ENCODE measurements at regions not wholly inside any gene's neighbourhood (a gene's known extent, or its start where the extent isn't known, plus 50 kb on each side); places are given as distances from the start of the nearest gene placed in this dataset.

GRCh38 chr6:90788781-90789180, 201.9 kb upstream of the MAP3K7 start:
- TF ChIP-seq EZH2phosphoT487 (IDR thresholded peaks at IDR 0.05; ENCODE audit: low read depth, severe bottlenecking, unreplicated experiment), result no peak
- no peak for TF ChIP-seq CTCF (IDR thresholded peaks at IDR 0.05; ENCODE audit: poor library complexity)

Measured in hepatocyte (in vitro differentiated cells).